ENCODE measurements at regions not wholly inside any gene's neighbourhood (a gene's known extent, or its start where the extent isn't known, plus 50 kb on each side); places are given as distances from the start of the nearest gene placed in this dataset.

DNA sequence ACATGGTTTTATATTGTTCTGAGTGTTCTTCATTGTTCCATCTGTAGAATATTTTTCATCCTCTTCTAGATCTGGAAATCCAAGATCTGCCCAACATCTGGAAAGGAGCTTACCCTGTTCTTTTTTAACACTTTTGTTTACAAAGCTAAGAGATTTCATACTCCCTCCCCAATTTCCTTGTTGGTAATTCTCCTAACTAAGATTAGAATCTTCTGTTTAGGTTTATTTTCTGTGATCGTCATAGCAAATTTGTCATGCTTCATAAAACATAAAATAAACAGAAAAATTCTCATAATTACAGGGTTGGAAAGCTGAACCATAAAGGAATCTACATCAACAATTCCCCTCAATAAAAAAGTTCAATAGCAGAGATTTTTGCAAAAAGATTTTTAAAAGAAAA, 580.3 kb upstream of the CA10 start:
- no peak for DNase-seq (ENCODE audit: extremely low read depth in 1 of 11, low read depth in 9 of 11, low spot score in 4 of 11)

DNA sequence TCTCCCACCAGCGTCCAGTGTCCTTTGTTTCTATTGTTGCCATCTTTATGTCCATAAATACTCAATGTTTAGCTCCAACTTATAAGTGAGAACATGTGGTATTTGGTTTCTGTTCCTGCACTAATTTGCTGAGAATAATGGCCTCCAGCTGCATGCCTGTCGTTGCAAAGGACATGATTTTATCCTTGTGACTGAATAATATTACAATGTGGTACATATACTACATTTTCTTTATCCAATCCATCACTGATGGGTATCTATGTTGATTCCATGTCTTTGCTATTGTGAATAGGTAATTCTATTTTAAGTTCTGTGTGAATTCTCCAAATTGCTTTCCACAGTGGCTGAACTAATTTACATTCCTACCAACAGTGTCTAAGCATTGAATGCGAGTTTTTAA, 578.6 kb upstream of the CA10 start:
- DNase-seq (ENCODE audit: extremely low read depth in 1 of 11, low read depth in 9 of 11, low spot score in 4 of 11) = no peak

- no peak for DNase-seq (ENCODE audit: extremely low read depth in 1 of 11, low read depth in 9 of 11, low spot score in 4 of 11)
Observed at GRCh38 chr17:52732841-52733240, 574.3 kb upstream of the CA10 start.

DNA sequence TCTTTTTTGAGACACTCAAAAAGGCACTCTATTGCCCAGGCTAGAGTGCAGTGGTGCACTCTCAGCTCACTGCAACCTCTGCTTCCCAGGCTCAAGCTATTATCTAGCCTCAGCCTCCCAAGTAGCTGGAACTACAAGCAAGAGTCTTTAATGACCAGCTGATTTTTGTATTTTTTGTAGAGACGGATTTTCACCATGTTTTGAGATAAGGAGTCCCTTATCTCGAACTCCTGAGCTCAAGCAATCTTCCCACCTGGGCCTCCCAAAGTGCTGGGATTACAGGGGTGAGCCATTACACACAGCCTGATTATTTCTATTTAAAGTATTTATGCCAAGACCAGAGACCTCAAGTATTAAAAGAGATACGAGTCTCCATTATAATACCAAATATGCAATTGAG, 566.1 kb upstream of the CA10 start:
- DNase-seq (ENCODE audit: extremely low read depth in 1 of 11, low read depth in 9 of 11, low spot score in 4 of 11) = no peak

GRCh38 chr17:52721910-52722309, 563.4 kb upstream of the CA10 start:
- DNase-seq (ENCODE audit: extremely low read depth in 1 of 11, low read depth in 9 of 11, low spot score in 4 of 11) = no peak

DNA sequence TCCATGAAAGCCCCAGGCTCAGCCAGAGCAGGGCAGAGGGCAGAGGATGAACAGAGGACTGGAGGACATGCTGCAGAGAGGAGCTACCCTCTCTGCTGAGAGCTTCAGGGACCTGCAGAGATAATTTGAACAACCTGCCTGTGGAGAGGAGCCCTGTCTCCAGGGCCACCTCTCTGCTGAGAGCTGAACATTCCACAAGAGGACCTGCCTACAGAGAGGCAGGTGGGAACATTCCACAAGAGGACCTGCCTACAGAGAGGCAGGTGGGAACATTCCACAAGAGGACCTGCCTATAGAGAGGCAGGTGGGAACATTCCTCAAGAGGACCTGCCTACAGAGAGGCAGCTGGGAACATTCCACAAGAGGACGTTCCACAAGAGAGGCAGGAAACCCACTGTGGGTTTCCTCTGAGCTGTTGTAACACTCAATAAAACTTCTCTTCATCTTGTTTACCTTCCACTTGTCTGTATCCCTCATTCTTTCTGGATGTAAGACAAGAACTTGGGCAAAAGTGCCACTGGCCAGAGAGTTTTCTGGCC, 551.9 kb upstream of the CA10 start:
- no peak for DNase-seq (ENCODE audit: extremely low read depth in 1 of 11, low read depth in 9 of 11, low spot score in 4 of 11)

DNA sequence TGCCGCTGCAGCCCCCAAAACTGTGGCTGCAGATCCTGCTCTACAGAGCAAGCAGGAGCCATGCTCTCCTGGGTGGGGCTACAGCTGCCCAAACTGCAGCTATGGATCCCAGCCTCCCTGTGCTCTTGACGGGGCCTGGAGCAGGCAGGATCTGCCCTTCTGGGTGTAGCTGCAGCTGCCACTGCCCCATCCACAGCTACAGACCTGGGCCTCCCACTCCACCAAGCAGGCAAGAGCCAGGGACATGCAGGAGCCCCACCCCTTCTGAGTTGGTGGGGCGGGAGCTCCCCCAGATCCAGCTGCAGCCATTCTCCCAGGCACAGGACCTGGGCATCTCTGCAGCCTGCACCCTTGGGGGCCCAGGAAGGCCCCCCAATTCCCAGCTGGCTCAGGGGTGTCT, 551.2 kb upstream of the CA10 start:
- DNase-seq (ENCODE audit: extremely low read depth in 1 of 11, low read depth in 9 of 11, low spot score in 4 of 11) = no peak

DNA sequence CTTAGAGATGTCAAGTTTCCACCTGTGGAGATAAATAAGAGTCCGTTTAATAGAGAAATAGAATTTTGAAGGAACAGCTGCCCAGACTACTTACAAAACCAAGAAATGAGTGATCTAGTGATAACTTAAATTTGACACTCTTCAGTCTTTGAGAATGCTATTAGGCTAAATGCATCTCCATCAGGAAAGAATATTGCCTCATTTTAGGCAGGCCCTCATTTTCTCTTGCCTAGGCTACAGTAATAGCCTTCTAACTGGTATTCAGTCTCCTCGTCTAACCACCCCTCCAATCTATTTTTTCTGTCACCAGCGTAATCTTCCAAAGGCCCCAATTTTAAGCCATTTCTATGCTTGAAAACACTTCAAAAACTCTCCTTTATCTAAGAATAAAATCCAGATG, 537.8 kb upstream of the CA10 start:
- no peak for DNase-seq (ENCODE audit: extremely low read depth in 1 of 11, low read depth in 9 of 11, low spot score in 4 of 11)

GRCh38 chr17:52686140-52686539, 527.6 kb upstream of the CA10 start:
- no peak for DNase-seq (ENCODE audit: extremely low read depth in 1 of 11, low read depth in 9 of 11, low spot score in 4 of 11)

GRCh38 chr17:52681480-52681879, 523.0 kb upstream of the CA10 start:
- no peak for DNase-seq (ENCODE audit: extremely low read depth in 1 of 11, low read depth in 9 of 11, low spot score in 4 of 11)

- DNase-seq (ENCODE audit: extremely low read depth in 1 of 11, low read depth in 9 of 11, low spot score in 4 of 11) = no peak
Observed at GRCh38 chr17:52678211-52678610, 519.7 kb upstream of the CA10 start.

DNA sequence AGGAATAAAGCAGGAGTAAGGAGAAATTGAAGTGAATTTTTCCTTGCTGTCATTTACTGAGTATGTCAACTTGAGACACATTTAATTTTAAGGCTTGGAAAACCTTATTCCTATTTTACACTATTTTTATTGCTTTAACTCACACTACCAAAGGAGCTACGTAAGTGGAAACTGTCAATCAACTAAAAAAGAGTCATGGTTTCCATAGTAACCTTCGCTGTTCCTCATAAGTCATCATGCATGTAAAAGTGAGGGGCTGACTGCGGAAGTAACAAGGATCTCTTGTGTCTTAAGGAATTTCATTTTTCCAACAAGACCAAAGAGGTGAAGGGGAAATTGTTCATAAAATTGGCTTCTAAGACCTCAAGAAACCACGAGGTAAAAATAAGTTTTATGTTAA, 516.2 kb upstream of the CA10 start:
- no peak for DNase-seq (ENCODE audit: extremely low read depth in 1 of 11, low read depth in 9 of 11, low spot score in 4 of 11)

DNA sequence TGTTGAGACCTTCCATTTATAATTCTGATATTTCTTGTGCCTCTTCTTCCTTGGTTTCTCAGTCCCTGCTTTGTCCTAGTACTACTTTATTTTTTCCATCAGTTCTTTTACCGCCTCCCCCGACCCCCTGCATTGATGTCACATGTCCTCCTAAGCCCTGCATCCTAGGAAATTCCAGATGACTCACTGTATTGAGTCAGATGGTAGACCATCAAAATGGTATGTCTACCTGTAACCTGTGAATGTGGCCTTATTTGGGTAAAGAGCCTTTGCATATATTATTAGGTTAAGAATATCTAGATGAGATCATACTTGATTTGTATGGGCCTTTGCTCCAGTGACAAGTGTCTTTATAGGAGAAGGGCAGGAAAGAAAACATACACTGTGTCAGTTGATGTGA, 515.3 kb upstream of the CA10 start:
- no peak for DNase-seq (ENCODE audit: extremely low read depth in 1 of 11, low read depth in 9 of 11, low spot score in 4 of 11)

DNA sequence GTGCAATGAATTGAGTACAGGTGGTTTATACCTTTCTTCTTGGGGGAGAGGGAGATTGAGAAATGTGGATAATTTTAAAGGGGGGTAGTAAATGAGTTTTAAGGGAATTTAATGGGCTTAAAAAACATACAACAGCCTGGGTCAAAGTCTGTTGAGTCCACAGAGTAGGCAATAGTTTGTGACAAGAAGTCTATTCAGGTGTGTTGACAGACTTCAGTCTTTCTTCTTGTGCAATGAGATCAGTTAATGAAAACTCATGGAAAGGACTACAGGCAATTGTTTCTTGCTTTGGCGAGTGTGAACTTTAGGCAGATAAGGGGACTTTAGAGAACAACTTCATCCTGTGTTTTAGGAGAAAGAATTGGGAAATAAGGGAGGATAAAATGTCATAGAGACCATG, 507.8 kb upstream of the CA10 start:
- no peak for DNase-seq (ENCODE audit: extremely low read depth in 1 of 11, low read depth in 9 of 11, low spot score in 4 of 11)

GRCh38 chr17:52660692-52661091, 502.2 kb upstream of the CA10 start:
- DNase-seq (ENCODE audit: extremely low read depth in 1 of 11, low read depth in 9 of 11, low spot score in 4 of 11) = no peak

DNA sequence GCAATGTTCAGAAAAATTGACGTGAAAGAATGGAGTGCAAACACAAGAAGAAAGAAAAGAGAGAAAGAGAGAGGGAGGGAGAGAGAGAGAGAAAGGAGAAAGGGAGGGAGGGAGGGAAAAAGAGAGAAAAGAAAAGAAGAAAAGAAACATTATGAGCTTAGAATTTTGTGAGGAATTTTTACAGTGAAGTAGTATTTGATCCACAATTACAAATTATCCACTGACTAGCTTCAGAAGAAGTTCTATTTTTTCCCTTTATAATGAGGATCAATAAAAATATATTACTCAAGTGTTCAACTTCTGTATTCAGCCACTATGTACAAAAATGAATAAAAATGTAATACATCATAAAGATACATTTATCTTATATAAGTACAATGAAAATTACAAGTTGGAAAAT, 494.5 kb upstream of the CA10 start:
- DNase-seq (ENCODE audit: extremely low read depth in 1 of 11, low read depth in 9 of 11, low spot score in 4 of 11) = no peak

DNA sequence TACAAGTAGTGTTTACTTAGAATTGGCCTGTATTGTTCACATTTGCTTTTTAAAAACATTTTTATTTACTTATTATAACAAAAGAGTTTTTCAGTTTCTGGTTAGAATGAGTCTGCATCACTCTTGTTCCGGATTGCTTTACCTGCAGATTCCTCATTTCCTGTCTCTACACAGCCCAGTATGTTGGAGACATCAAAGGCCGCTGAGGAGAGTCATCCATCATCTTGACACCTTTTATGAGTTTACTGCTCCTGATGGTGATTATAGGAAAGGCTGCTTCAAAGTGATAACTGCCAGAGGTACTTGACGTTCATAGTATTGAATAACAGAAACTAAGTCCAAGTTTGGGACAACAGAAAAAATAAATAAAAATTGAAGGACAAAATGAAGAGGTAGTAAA, 490.5 kb upstream of the CA10 start:
- DNase-seq (ENCODE audit: extremely low read depth in 1 of 11, low read depth in 9 of 11, low spot score in 4 of 11) = peak in 7 of 11 donors; percentile 7 to 23 (median 16)

DNA sequence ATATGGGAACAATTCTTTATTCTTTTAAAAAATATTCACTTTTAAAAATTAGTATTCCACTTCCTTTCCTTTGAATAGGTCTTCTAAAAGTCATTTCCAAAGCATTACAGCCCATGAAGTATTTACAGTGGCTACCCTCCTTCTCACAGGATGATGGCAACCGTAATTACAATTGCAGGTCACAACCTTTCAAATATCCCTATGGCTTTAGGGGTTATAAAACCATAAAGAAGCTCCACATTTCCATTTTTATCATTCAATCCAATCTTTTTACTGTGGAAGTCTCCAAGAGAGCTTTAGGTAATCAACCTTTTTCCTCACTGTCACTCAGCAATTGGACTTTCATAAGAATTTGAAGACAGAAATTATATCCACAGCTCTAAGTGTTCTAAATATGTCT, 488.9 kb upstream of the CA10 start:
- DNase-seq (ENCODE audit: extremely low read depth in 1 of 11, low read depth in 9 of 11, low spot score in 4 of 11) = no peak

GRCh38 chr17:52636443-52636842, 477.9 kb upstream of the CA10 start:
- no peak for DNase-seq (ENCODE audit: extremely low read depth in 1 of 11, low read depth in 9 of 11, low spot score in 4 of 11)

- DNase-seq (ENCODE audit: extremely low read depth in 1 of 11, low read depth in 9 of 11, low spot score in 4 of 11) = no peak
Observed at GRCh38 chr17:52606590-52606989, 448.1 kb upstream of the CA10 start.

DNA sequence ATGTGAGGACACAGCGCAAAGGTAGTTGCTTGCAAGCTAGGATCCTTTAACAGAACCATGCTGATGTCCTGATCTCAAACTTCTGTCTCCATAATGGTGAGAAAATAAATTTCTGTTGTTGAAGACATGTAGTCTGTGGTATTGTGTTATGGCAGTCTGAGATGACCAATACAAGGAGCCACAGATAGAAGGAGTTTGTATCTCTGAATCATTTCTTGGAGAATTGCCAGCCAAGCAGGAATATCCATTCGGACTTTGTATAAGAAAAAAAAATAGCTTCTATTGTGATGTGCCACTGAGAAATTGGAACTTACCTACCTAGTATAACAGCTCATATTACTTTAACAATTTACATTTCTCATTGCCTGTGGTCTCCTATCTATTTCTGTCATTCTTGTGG, 447.6 kb upstream of the CA10 start:
- no peak for DNase-seq (ENCODE audit: extremely low read depth in 1 of 11, low read depth in 9 of 11, low spot score in 4 of 11)

DNA sequence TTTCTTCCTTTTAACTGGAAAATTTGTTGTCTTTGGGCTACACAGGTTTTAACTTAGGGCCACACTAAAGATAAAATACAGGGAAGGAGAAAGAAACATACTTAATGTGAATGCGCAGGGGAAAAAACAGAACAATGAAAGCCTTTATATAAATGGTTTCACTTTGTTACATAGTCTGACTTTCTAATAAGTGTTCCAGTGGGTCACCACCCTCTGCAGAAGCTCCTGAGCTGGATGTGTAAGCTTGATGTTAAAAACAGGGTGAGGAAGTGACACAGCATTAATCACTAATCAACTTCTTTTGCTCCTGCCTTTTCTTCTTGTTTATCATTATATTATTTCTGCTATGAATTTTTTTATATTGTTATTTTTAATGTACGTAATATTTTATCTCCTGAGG, 445.6 kb upstream of the CA10 start:
- no peak for DNase-seq (ENCODE audit: extremely low read depth in 1 of 11, low read depth in 9 of 11, low spot score in 4 of 11)

All from renal cortex interstitium (tissue), 11 donors.